Uterus (tissue), 2 donors: ENCODE measurements at regions not wholly inside any gene's neighbourhood (a gene's known extent, or its start where the extent isn't known, plus 50 kb on each side); places are given as distances from the start of the nearest gene placed in this dataset.

Experiments used
- CTCF ChIP-seq, 4 experiments: fragments of 200-600 bp in 2 of 4; fragments of 450-650 bp in 2 of 4; sonication (generic) in 2 of 4; IDR thresholded peaks; one replicate each; pipeline ENCODE4 v1.5.1; 2016 to 2019; ENCODE audit warnings: antibody characterized with exemption in 4 of 4, mild to moderate bottlenecking in 2 of 4, moderate library complexity in 1 of 4
- POLR2A ChIP-seq, 2 donors: fragments of 450-650 bp; IDR thresholded peaks; one replicate each; pipeline ENCODE4 v1.6.1; 2016; ENCODE audit warnings: antibody characterized with exemption in 2 of 2, mild to moderate bottlenecking in 1 of 2, moderate library complexity in 1 of 2

GRCh38 chr2:45293182-45293581, 283.9 kb upstream of the SIX2 start:
- TF ChIP-seq CTCF (IDR thresholded peaks at IDR 0.05), result no peak
- TF ChIP-seq POLR2A (IDR thresholded peaks at IDR 0.05), result no peak
